DMS79 treated with DMSO at 0.1 percent for 48 hours (cell line): ENCODE measurements at regions not wholly inside any gene's neighbourhood (a gene's known extent, or its start where the extent isn't known, plus 50 kb on each side); places are given as distances from the start of the nearest gene placed in this dataset.
"Not testable (repeated sequence)": the region's sequence is repeated elsewhere in the genome, so short reads cannot be mapped to it uniquely, and the experiment has no call there.

Source experiments
- DNase-seq: peaks from one replicate; lab custom pipeline; 2025; lab: John Stamatoyannopoulos, UW

DNA sequence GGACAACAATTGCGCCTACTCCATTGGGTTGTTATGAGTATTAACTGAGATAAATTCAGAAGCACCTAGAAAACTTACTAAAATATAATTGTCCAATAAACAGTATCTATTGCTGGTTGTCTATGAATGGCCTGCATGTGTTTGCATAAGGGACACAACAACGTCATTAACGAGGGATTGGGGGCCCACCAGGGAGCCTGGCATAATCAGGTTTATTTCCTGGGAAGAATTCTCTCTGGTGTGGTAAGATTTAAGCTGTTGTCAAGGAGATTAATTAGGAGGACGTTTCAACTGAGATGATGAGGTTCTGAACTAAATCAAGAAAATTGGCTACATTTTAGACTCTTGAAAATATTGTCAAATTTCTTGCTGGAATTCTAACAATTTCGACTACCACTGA is 176.1 kb upstream of the CDIN1 start:
- DNase-seq: no peak

DNA sequence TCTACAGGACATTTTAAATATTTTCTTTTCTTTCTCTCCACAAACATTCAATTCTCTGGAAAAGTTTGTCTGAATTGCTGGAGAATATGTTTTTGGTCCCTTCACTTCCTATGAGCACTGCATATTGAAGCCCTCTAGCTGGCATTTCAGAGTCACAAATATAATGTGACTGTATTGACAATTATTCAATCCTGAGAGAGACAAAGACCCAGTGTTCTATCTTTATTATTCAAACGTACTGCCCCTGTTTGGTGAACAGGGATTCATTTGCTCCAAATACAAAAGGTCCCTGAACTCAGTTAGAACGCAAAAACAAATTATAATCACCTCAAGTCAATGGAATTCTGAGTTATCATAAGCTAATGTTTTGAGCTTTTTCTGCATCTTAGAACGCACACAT is 173.1 kb upstream of the CDIN1 start:
- DNase-seq: no peak

DNA sequence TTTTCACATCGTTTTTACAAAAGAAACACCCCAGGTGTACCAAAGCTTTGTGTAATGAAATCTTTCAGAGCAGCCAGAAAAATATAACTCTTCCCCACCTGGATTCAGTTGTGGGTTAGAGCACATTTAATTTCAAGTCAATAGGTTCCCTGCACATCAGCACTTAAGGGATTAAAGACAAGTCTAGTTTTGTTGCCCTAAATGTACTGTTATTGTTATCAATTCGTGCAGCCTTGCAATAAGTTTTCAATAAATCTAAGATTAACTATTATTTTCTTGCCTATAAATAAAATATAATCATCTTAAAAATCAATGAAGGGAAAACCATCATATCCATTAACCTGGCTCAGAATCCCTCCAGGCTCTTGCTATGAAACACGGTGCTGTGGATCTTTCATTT is 172.5 kb upstream of the CDIN1 start:
- no peak for DNase-seq

DNA sequence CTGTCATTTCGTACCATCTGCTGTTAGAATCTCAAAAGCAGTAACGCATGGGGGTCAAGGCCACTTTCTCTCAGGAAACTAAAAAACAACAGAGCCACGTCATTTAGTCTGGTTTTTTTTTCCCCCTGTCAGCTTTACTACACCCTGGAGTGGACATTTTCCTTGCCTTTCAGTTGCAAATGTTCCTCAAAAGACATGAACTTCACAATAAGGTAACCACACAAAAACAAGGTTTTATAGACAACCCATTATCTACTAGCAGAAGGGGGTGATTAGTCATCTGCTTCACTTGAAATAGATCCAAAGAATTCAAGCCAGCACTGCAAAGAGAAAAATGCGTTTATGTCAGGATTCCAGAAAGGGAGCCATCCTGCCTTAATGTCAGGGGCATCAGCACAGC is 171.8 kb upstream of the CDIN1 start:
- DNase-seq: peak; percentile 11

DNA sequence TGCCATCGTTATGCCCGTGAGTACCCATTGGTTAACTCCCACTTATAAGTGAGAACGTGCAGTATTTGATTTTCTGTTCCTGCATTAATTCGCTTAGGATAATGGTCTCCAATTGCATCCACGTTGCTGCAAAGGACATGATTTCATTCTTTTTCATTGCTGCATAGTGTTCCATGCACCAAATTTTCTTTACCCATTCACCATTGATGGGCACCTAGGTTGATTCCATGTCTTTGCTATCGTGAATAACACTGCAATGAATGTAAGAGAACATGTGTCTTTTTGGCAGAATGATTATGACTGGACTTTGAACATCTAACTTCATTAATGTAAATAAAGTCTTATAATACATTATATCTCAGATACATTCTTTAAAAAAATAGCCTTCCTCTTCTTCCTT is 169.6 kb upstream of the CDIN1 start:
- DNase-seq: no peak

DNA sequence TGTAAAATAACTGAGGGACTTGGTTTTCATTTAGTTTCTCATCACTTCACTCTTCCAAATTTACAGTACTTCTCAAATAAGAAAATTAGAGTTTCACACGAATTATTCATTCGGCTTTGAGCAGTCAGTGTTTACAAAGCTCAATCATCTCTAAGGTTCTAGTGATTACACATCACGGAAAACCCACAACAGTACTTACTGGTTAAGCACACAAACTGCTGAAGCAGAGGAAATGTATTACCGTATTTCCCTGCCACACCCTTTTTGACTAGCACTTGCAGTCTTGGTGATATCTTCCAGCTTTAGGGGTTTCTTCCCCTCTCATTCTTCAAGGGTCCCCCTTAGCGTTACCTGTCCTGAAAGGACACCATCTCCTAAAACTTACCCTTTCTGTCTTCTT is 164.8 kb upstream of the CDIN1 start:
- no peak for DNase-seq

DNA sequence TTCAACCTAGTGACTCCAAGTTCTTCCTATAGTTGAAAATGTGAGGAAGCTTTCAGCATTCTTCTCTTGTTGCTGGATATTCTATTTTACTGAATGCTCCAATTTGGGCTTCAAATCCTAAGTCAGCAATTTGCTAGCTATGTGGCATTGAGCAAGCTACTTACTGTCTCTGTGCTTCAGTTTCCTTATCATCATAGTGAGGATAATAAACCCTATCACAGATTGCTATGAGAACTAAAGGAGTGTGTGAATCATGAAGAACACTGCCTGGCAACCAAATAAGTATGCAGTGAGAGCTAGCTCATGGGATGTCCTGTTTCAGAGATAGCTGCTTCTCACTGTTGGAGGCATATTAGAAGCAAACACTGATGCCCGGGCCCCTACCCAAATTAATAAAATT is 163.8 kb upstream of the CDIN1 start:
- no peak for DNase-seq

DNA sequence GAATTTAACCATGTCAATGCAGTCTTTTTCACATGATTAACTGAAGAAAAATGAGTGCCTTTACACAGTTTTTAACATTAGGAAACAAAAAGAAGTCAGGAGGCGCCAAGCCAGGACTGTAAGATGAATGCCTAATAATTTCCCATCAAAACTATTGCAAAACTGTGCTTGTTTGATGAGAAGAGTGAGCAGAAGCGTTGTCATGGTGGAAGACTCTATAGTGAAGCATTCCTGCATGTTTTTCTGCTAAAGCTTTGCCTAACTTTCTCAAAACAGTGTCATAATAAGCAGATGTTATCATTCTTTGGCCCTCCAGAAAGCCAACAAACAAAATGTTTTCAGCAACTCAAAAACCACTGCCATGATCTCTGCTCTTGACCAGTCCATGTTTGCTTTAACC is 156.8 kb upstream of the CDIN1 start:
- no peak for DNase-seq

DNA sequence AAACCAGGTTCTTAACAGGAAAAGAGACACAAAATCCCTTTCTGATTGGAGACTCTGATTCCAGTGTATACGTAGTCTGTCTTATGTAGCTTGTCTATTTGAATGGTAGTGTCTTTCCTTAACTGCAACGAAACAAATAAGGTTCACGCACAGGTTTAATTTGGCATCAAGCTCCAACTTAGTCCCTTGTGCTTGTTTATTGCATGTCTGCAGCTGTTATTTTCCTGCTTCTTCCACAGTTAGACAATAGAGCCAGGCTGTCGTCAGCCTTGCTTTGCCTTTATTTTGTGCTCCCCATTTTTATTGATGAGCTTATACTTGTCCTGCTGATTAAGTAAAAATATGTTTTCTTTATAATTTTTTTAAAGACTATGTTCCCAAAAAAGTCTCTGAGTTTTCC is 152.7 kb upstream of the CDIN1 start:
- no peak for DNase-seq

DNA sequence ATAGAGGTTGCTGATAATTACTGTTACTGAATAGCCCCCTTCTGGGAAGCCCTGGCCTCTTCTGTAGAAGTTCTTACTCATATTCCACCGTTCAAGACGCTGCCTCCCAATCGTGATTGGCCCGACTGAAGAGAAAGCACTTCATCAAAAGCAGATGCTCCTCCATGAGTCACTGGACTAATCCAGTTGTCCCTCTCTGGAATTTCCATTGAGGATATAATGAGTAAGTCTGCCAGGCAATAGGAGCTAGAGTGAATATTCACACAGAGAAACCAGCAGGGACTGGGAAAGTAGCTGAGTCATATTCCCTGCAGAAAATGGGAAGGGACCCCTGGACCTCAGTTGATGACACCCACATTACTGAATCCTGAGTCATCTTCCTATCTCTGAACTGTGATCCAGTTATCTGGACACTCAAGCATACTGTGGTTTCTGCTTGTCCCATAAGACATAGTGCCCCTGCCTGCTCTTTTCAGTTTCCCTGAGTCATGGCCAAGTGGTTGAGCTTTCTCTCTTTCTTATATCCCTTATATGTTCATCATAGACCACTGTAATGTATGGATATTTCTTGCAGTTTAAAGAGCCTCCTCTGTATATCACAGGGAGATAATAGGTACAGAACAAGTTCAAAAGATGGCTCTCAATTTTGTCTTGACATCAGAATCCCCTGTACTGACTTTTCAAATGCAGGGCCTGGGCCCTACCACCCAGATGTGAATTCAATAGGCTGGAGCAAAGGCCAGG is 151.2 kb upstream of the CDIN1 start:
- DNase-seq: no peak

DNA sequence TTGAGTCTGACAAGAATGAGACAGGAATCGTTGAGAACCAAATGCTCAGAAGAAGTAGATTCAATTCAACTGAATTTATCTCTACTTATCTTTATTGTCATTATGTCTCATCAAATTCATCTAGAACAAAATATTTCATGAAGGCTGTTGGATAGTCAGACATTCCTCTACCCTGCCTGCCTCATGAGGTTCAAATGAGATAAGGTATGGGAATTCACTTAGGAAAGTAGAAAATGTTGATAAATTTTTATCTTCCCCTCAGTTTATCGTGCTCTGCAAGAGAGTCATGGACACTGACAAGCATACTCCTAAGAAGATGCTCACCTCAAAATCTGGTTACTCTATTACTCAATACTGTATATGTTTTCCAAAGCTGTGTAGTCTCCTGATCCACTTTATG is 149.7 kb upstream of the CDIN1 start:
- DNase-seq: no peak

DNA sequence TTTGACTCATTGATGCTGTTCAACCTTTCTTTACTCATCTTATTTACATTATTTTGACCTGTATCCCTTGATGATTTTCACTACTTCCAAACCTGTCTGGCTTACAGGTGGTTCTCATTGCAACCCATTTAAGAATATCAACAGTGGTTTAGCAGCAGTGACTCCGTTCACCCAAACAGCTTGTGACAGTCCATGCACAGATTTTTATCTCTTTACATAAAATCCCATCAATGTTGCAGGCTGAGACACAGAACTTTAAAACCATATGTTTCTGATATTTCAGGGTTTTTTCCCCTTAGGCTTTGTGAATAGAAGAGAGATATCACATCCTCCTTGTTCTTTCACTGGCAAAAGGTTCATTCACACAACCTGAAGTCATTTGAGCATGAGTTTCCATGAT is 149.1 kb upstream of the CDIN1 start:
- DNase-seq: no peak

DNA sequence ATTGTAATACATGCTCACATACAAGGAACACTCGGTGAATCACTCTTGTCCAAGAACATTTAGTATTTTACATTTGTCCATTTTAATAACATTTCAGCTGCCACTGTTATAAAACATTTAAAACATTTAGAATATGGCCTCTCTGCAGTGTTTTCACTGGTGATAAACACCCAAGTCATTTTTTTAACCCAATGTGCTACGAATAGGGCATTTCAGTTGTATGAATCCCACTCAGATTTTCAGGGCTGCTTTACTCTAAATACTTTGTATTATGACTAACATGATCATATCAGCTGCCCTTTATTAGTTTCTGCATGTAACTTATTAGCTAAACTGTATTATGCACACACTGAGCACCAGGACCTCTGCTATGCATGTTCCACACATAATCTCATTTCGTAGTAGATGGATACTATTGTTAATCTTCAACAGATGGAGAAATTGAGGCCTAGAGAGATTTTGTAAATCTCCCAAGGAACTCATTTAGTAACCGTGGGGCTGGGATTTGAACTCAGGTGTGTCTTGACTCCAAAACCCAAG is 148.6 kb upstream of the CDIN1 start:
- DNase-seq: no peak

DNA sequence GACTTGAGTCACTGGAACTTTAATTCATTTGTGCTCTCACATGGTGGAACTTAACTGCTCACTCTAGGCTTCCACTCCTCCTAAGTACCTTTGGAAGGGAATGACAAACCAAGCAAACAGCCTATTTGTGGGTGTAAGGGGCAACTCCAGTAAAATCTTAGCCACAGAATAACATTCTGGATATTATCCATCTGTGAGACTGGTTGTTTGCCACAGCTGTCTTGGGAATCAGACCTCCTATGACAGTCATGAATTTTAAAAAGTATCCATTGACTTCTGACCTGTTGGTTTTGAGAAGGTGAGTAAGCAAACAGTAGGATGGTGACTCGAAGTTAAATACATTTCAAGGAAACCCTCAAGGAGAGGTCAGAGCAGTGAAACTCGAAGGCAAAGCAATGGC is 147.3 kb upstream of the CDIN1 start:
- DNase-seq: no peak

DNA sequence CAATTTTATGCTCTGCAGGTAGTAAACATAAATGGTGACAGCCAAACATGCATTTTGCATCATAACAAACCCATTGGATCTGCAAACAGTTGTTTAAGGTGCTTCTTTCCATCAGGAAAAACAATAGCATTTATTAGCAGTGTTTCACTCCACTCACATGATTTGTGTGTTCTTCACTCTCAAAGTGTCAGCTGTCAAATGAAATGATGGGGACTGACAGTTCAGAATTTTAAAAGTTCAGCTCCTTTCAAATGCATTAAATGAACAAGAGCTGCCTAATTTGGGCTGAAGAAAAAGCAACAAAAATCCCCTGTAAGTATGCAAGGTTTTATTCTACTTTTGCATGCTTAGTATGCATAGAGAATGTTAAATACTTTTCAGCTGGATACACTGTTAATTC is 145.2 kb upstream of the CDIN1 start:
- no peak for DNase-seq

DNA sequence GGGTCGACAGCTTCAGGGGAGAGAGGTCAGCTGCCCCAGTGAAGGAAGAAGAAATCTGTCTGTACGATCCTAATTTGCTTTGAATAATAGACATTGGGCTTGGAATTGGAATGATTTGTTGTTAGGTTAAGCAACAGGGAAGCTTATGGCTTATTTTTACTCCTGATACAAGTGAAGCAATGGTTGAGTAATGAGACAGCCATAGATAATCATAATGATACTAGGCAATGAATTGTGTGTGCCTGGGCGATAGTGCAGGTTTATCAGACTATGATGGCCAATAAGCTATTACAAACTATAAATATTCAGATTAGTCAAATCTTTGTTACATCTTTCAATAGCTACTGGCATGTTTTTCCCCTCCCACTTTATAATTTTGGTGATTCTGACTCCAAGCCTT is 140.9 kb upstream of the CDIN1 start:
- DNase-seq: no peak

DNA sequence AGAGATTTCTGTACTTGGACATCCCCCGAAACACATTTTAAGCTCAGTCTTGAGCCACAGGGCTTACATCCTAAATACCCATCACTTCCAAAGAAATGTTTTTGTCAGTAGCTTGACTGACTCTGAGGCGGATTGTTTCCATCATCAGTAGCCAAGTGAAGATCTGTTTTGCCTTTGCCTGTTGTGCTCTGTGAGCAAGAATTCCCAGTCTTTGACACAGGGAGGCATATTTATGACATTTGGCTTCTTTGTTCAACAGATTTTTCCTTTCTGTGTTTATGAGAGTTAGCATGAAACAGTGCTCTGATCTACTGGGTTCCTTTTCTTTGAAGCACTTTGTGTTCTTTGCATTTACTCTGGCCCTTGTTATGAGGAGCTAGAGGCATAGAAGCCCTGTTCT is 132.1 kb upstream of the CDIN1 start:
- DNase-seq: no peak

DNA sequence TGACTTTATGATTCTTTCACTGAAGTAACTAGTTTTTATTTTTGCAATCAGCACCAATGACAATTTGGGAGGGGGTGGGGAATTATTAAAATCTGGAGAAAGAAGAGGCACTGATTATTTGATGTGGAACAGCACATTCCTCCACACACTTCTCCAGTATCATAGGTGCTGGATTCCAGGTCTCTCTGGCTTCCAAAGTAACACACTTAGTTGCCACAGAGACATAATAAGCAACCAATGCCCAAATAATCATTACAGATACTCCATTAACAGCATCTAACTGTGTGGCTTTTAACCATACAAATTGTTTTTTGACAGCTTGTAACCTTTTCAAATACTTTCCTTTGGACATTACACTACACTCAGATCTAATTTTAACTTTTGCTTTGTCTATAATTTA is 131.0 kb upstream of the CDIN1 start:
- DNase-seq: no peak

DNA sequence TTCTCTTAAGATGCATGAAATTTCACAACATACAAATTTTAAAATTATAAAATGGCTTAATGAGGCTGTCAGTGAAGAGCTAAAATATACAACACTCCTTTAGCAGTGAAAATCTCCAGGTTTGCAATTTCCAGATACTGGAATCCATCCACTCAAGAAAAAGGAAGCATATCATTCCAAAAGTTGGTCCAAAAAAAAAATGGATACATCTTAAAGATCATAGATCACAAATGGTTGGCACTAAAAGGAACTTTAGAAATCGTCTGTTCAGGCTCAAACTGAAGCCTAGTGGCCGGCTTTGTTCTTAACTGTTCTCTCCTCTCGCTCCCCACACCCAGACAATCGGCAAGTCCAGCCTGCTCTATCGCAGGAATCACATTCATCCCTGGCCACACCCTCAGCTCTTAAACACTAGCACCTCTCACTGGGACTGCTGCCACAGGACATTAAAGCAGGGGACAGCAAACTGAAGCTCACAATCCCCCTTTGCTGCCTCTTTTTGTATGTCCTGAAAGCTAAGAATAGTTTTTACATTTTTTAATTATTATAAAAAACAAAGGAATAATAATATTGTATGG is 130.3 kb upstream of the CDIN1 start:
- DNase-seq: no peak

DNA sequence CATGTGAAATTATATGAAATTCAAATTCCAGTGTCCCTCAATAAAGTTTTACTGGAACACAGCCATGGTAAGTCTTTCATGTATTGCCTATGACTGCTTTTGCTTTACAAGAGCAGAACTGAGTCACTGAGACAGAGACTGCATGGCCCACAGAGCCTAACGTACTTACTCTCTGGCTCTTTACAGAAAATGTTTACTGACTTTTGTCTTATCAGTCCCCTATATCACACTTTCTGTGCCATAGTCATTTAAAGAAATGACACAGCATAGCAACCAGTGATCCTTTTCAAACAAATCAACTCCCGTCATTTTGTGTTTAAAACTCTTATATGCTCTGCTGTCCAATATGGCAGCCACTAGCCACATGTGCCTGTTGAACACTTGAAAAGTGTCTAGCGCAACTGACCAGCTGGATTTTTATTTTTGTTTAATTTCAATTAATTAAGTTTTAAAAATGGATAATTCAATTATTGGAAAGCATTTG is 129.7 kb upstream of the CDIN1 start:
- no peak for DNase-seq

DNA sequence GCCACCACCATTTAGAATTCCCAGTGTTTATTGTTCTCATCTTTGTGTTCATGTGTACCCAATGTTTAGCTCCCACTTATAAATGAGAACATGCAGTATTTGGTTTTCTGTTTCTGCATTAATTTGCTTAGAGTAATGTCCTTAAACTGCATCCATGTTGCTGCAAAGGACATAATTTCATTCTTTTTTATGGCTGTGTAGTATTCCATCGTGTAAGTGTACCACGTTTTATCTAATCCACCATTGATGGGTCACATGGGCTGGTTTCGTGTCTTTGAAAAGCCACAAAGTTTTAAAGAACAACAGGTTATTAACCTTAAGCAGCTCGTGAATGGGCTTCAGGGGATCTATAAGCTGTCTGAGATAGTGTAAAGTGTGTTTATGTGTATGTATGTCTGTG is 125.2 kb upstream of the CDIN1 start:
- not testable (repeated sequence) for DNase-seq

DNA sequence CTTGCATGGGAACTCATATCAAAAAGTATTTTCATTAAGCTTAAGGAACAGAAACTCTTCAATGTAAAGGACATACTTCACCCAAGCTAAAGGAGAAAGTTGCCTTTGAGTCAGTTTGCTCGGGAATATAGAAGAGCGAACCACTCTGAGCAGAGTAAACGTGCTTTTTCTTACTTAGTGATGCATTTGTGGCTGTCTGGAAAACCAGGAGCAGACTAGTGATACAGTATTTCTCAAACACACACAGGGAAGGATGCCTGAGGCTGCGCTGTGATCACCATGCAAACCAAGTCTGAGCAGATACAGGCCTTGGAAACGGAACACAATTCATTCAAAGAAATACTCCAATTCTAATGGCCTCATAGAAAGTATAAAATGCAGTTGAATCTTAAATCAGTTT is 121.0 kb upstream of the CDIN1 start:
- DNase-seq: no peak

DNA sequence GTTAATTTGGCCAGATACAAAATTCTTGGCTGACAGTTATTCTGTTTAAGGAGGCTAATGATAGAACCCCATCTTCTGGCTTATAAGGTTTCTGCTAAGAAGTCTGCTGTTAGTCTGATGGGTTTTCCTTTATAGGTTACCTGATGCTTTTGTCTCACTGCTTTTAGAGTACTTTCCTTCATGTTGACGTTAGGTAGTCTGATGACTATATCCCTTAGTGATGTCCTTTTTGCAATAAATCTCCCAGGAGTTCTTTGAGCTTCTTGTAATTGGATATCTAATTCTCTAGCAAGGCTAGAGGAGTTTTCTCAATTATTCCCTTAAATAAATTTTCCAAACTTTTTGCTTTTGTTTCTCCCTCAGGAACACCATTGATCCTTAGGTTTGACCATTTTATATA is 114.1 kb upstream of the CDIN1 start:
- no peak for DNase-seq

DNA sequence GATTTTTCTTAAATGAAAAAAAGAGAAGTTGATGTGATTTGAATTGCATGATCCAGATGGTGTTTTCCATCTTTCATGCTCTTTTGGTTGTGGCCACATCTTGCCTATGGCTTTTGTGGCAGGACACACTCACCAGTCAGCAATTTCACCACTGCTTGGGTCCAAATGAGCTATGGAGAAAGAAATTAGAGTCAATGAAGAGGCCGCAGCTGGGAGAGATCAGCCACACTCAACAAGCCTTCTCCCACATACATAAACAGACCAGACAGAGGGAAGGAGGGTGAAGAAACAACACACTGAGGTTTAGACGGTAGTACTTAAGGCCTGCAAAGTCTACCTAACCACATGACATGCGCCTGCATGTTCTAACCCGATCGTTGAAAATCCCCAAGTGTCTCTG is 110.7 kb upstream of the CDIN1 start:
- DNase-seq: peak; percentile 89
